GM12892 (cell line): ENCODE measurements at regions not wholly inside any gene's neighbourhood (a gene's known extent, or its start where the extent isn't known, plus 50 kb on each side); places are given as distances from the start of the nearest gene placed in this dataset.

Experiments
- POLR2A ChIP-seq: IDR thresholded peaks from 2 replicates; pipeline ENCODE4 v1.6.1; 2011; ENCODE audit warnings: low read depth, low read length, control low read depth
- POLR2AphosphoS5 ChIP-seq: IDR thresholded peaks from 2 replicates; pipeline ENCODE4 v1.6.1; 2011; ENCODE audit warnings: low read depth, low read length, control low read depth
- TAF1 ChIP-seq: IDR thresholded peaks from 2 replicates; pipeline ENCODE4 v1.6.1; 2011; ENCODE audit warnings: low read depth, mild to moderate bottlenecking, control low read depth, low read length, borderline replicate concordance

DNA sequence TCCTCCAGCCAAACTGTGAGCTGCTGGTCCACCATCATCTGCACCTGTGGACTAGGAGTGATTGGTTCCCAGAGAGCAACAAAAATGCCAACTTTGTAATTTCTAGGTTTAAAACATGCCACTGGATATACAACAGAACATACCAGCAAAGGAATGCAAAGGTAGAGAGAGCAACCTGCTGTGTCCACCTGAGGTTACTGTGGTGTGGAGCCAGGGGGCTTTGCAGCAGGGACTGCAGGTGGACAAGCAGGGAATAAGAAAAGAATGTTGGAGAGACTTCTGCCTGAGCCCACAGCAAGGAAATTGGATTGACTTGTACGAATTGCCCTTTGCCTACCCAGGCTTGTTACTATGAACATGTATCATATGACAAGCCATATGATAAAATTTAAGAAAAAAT is 345.2 kb upstream of the SPHKAP start:
- TF ChIP-seq POLR2A (no peak), POLR2AphosphoS5 (no peak), TAF1 (no peak)
